Omental fat pad (tissue), 3 donors: ENCODE measurements at regions not wholly inside any gene's neighbourhood (a gene's known extent, or its start where the extent isn't known, plus 50 kb on each side); places are given as distances from the start of the nearest gene placed in this dataset.

Experiments
- ATAC-seq: fragments of 150-250 bp; one replicate; pipeline ENCODE4 v1.9.1; 2016; ENCODE audit warnings: mild to moderate bottlenecking, moderate library complexity; ENCODE audit not compliant: low FRiP score
- DNase-seq: peaks from one replicate; pipeline ENCODE4 v3.0.0-alpha.2; 2019; ENCODE audit warnings: low spot score
- TF ChIP-seq, protein P1 (sequence below), 3 donors: fragments of 450-650 bp; IDR thresholded peaks; one replicate each; pipeline ENCODE4 v1.5.1; 2016 to 2017; ENCODE audit warnings: antibody characterized with exemption in 3 of 3, mild to moderate bottlenecking in 3 of 3, moderate library complexity in 2 of 3

DNA sequence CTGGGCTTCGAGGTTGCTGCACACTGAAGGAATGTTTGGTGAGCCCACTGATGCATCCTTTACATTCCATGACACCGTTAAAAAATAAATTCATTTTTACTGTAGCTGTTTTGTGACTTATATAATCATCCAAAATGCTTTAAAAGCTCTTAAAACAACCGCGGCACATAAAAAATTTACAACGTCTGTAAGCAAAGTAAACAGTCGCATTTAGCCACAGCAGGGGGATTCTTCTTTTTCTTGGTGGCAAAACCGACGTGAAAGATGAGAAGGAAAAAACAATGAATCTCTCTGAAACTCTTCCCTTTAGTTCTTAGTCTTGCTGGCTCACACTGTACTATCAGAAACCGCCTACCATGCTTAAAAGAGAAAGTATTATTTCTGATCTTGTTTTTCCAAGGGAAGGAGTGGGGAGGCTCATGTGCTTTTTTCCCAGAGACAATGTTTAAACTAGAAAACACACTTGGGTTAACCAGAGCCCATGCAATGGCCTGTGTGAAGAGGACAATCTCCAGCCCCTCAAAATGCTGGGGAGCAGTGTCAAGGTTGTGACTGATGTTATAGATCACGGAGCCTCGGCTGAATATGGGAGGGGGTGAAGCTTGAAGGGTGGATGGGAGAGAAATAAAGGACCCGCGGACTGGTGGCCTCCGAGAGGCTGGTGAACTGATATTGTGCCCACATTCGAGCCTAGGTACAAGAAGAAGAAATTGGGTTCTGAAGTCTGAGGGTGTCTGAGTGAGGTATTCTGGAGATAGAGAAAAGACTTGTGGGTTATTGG, 91.1 kb downstream of the IRF8 start:
- ATAC-seq (no peak), DNase-seq (no peak)
- TF ChIP-seq, protein P1, sequence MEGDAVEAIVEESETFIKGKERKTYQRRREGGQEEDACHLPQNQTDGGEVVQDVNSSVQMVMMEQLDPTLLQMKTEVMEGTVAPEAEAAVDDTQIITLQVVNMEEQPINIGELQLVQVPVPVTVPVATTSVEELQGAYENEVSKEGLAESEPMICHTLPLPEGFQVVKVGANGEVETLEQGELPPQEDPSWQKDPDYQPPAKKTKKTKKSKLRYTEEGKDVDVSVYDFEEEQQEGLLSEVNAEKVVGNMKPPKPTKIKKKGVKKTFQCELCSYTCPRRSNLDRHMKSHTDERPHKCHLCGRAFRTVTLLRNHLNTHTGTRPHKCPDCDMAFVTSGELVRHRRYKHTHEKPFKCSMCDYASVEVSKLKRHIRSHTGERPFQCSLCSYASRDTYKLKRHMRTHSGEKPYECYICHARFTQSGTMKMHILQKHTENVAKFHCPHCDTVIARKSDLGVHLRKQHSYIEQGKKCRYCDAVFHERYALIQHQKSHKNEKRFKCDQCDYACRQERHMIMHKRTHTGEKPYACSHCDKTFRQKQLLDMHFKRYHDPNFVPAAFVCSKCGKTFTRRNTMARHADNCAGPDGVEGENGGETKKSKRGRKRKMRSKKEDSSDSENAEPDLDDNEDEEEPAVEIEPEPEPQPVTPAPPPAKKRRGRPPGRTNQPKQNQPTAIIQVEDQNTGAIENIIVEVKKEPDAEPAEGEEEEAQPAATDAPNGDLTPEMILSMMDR (IDR thresholded peaks at IDR 0.05), result no peak

GRCh38 chr16:85990861-85991301, 91.9 kb downstream of the IRF8 start:
- ATAC-seq (no peak), DNase-seq (no peak)
- TF ChIP-seq, protein P1 (IDR thresholded peaks at IDR 0.05), result no peak

DNA sequence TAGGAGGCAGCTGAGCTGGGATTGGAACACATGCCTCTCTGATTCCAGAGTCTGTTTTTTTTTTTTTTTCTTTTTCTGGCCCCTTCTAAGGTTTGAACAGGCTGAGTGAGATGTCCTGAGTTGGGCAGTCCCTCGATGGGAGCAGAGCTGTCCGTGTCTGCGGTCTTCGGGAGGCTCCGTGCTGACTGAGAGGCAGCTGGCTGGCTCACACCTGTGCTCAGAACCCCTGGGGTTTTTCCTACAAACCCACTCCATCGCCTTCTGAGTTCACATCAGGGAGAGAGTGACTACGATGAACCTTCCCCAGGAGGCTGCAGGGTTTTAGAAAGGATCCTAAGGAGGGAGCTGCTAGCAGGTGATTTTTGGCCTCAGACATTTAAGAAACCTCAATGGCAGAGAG, 92.5 kb downstream of the IRF8 start:
- TF ChIP-seq, protein P1 (IDR thresholded peaks at IDR 0.05), result no peak
- ATAC-seq, result no peak
- no peak for DNase-seq

DNA sequence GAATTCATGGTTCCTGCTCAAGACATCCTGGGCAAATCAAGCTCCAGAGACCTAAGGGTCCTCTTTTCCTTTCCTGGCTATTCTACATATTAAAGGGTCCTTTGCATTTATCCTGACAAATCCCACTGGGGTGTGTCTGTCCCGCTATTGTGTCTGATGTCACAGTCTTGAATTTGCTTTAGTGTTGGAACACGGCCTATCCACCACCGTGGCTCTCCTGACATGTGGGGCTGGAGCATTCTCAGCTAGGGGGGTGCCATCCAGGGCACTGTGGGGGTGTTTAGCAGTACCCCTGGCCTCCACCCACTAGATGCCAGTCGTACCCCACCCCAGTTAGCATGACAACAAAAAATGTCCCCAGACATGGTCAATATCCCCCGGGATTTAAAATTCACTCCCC, 92.9 kb downstream of the IRF8 start:
- DNase-seq (no peak), ATAC-seq (no peak)
- TF ChIP-seq, protein P1 (IDR thresholded peaks at IDR 0.05), result no peak

DNA sequence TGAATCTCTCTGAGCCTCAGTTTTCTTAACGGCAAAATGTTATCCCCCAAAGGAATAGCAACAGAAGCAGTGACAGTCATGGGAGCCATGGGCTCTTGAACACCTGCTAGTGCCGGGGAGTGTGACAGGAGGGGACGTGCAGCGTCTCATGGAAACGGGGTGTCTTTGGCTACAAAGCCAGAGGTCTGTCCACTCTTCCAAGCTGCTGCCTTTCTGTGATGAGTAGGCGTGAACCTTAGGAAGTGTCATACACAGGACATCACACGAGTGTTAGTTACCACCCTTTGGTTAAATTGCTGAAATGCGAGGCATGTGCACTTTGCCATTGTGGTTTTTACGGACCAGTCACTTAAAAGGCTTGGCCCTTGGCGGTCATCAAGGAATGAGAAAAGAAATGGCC, 93.4 kb downstream of the IRF8 start:
- no peak for ATAC-seq
- DNase-seq, result no peak
- TF ChIP-seq, protein P1 (IDR thresholded peaks at IDR 0.05), result no peak

- ATAC-seq, result no peak
- TF ChIP-seq, protein P1 (IDR thresholded peaks at IDR 0.05), result no peak
- no peak for DNase-seq
These were observed 93.8 kb downstream of the IRF8 start for GRCh38 chr16:85992779-85993178.
